DND-41 (cell line): ENCODE measurements at regions not wholly inside any gene's neighbourhood (a gene's known extent, or its start where the extent isn't known, plus 50 kb on each side); places are given as distances from the start of the nearest gene placed in this dataset.

Source experiments
- EZH2 ChIP-seq: IDR thresholded peaks from 3 replicates; pipeline ENCODE4 v1.6.1; 2012; ENCODE audit warnings: borderline replicate concordance, low read depth, mild to moderate bottlenecking, moderate library complexity, low read length, inconsistent platforms; ENCODE audit not compliant: severe bottlenecking
- TF ChIP-seq, protein P1 (sequence below): IDR thresholded peaks from 2 replicates; pipeline ENCODE4 v1.5.1; 2012; ENCODE audit warnings: borderline replicate concordance, low read length, moderate library complexity, mild to moderate bottlenecking; ENCODE audit not compliant: poor library complexity, severe bottlenecking; ENCODE audit errors: extremely low read depth

DNA sequence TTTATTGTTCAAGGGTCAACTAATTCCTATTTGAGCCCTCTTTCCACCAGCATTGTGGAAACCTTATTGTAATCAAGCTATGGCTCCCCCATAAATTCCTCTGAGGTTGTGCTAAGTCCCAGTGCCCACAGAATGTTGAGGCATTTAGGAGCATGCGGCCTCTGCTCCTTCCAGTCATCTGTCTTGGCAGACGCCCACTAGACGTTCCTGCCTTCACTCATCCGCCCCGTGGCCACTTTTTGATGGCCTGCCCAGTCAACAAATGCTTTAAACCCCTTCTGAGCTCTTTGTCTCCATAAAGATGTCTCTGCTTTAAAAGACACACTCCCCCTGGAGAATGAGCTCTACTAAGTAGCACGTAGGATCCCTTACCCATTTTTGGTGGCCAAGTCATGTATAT, 104.7 kb downstream of the GAS1 start:
- TF ChIP-seq, protein P1, sequence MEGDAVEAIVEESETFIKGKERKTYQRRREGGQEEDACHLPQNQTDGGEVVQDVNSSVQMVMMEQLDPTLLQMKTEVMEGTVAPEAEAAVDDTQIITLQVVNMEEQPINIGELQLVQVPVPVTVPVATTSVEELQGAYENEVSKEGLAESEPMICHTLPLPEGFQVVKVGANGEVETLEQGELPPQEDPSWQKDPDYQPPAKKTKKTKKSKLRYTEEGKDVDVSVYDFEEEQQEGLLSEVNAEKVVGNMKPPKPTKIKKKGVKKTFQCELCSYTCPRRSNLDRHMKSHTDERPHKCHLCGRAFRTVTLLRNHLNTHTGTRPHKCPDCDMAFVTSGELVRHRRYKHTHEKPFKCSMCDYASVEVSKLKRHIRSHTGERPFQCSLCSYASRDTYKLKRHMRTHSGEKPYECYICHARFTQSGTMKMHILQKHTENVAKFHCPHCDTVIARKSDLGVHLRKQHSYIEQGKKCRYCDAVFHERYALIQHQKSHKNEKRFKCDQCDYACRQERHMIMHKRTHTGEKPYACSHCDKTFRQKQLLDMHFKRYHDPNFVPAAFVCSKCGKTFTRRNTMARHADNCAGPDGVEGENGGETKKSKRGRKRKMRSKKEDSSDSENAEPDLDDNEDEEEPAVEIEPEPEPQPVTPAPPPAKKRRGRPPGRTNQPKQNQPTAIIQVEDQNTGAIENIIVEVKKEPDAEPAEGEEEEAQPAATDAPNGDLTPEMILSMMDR: no peak
- TF ChIP-seq EZH2: no peak
